OCI-LY3 (cell line): ENCODE measurements at regions not wholly inside any gene's neighbourhood (a gene's known extent, or its start where the extent isn't known, plus 50 kb on each side); places are given as distances from the start of the nearest gene placed in this dataset.

Experiments used
- H2AFZ ChIP-seq: fragments of 200-600, 300-600 bp; shearing (Covaris generic); 2 replicates; pipeline ENCODE4 v1.6.0; 2014; ENCODE audit warnings: antibody characterized with exemption, low read depth, low read length
- H3K27ac ChIP-seq: fragments of 200-600, 300-600 bp; sonication (generic); 2 replicates; pipeline ENCODE4 v1.5.1; 2014; ENCODE audit warnings: mild to moderate bottlenecking, low read length, moderate library complexity, mixed read lengths
- H3K27me3 ChIP-seq: fragments of 200-600, 300-600 bp; sonication (generic); 2 replicates; pipeline ENCODE4 v1.6.1; 2014; ENCODE audit warnings: low read depth, low read length, mixed read lengths
- H3K36me3 ChIP-seq: fragments of 200-600, 300-600 bp; sonication (generic); replicated peaks from 2 replicates; pipeline ENCODE3; 2014; ENCODE audit warnings: low read depth, low read length, mixed read lengths
- H3K4me1 ChIP-seq: fragments of 300-600, 200-600 bp; sonication (generic); 2 replicates; pipeline ENCODE4 v1.6.1; 2014; ENCODE audit warnings: low read length, mixed read lengths
- H3K4me2 ChIP-seq: fragments of 200-600, 300-600 bp; sonication (generic); 2 replicates; pipeline ENCODE4 v1.6.1; 2014; ENCODE audit warnings: low read length, mixed read lengths
- H3K4me3 ChIP-seq: fragments of 300-600, 200-600 bp; sonication (generic); 2 replicates; pipeline ENCODE4 v1.5.1; 2014; ENCODE audit warnings: antibody characterized with exemption, mild to moderate bottlenecking, low read length, moderate library complexity
- H3K79me2 ChIP-seq: fragments of 300-600, 200-600 bp; shearing (Covaris generic); 2 replicates; pipeline ENCODE4 v1.6.1; 2014; ENCODE audit warnings: mild to moderate bottlenecking, low read length, mixed read lengths
- H3K9ac ChIP-seq: fragments of 300-600, 200-600 bp; shearing (Covaris generic); 2 replicates; pipeline ENCODE4 v1.6.0; 2014; ENCODE audit warnings: mild to moderate bottlenecking, low read length, moderate library complexity
- H3K9me3 ChIP-seq: fragments of 200-600, 300-600 bp; shearing (Covaris generic); 2 replicates; pipeline ENCODE4 v1.6.1; 2014; ENCODE audit warnings: low read length, mixed read lengths; ENCODE audit not compliant: insufficient read depth
- H4K20me1 ChIP-seq: fragments of 200-600, 300-600 bp; sonication (generic); 2 replicates; pipeline ENCODE4 v1.6.1; 2016; ENCODE audit warnings: low read length, mixed read lengths; ENCODE audit not compliant: insufficient read depth
- CTCF ChIP-seq: fragments of 200-600, 300-600 bp; sonication (generic); IDR thresholded peaks from 2 replicates; pipeline ENCODE4 v1.5.1; 2014; ENCODE audit warnings: antibody characterized with exemption, low read length, low read depth
- EZH2phosphoT487 ChIP-seq: fragments of 200-600 bp; shearing (Covaris generic); IDR thresholded peaks from 2 replicates; pipeline ENCODE4 v1.6.1; 2018; ENCODE audit warnings: antibody characterized with exemption, mixed run types, low read depth

GRCh38 chr4:81860111-81860510 is 388.4 kb upstream of the RASGEF1B start:
- H3K36me3 ChIP-seq, result no peaks in the 10 kb centered on the region
- no peak overlapping the region for H3K4me3 ChIP-seq

GRCh38 chr4:81854406-81854805 is 382.7 kb upstream of the RASGEF1B start:
- Histone ChIP-seq H3K27me3 (peaks cover 4% of the 10 kb centered on the region; the same call in 1 of the 2 replicates), H3K27ac (no peak overlapping the region), H3K4me3 (no peak overlapping the region), H3K9me3 (no peaks in the 10 kb centered on the region), H3K9ac (no peak overlapping the region), H4K20me1 (no peaks in the 10 kb centered on the region), H3K4me1 (no peaks in the 10 kb centered on the region), H3K79me2 (no peaks in the 10 kb centered on the region), H3K36me3 (no peaks in the 10 kb centered on the region), H2AFZ (no peak overlapping the region), H3K4me2 (no peak overlapping the region)
- TF ChIP-seq EZH2phosphoT487, result no peak
- no peak for TF ChIP-seq CTCF

More at GRCh38 chr4:81860111-81860510, 388.4 kb upstream of the RASGEF1B start:
- Histone ChIP-seq H3K79me2 (no peaks in the 10 kb centered on the region), H4K20me1 (no peaks in the 10 kb centered on the region), H3K9me3 (no peaks in the 10 kb centered on the region), H3K4me2 (no peak overlapping the region), H2AFZ (no peak overlapping the region), H3K9ac (no peak overlapping the region), H3K4me1 (no peaks in the 10 kb centered on the region), H3K27me3 (no peaks in the 10 kb centered on the region), H3K27ac (no peak overlapping the region)
- TF ChIP-seq EZH2phosphoT487 (no peak), CTCF (no peak)

GRCh38 chr4:81852031-81852715 is 380.5 kb upstream of the RASGEF1B start:
- peaks cover 4% of the 10 kb centered on the region; the same call in 1 of the 2 replicates for H3K27me3 ChIP-seq
- no peaks in the 10 kb centered on the region for H3K9me3 ChIP-seq
- no peak overlapping the region for H3K4me3 ChIP-seq
- no peaks in the 10 kb centered on the region for H3K4me1 ChIP-seq
- H3K79me2 ChIP-seq, result no peaks in the 10 kb centered on the region
- H3K27ac ChIP-seq, result no peak overlapping the region
- no peak overlapping the region for H2AFZ ChIP-seq
- no peaks in the 10 kb centered on the region for H3K36me3 ChIP-seq
- H4K20me1 ChIP-seq, result no peaks in the 10 kb centered on the region
- H3K4me2 ChIP-seq, result no peak overlapping the region
- TF ChIP-seq EZH2phosphoT487 (no peak), CTCF (no peak)
- H3K9ac ChIP-seq, result no peak overlapping the region

- Histone ChIP-seq H3K4me1 (no peaks in the 10 kb centered on the region), H3K27me3 (peaks cover 4% of the 10 kb centered on the region; the same call in 1 of the 2 replicates), H3K9me3 (no peaks in the 10 kb centered on the region), H3K9ac (no peak overlapping the region), H2AFZ (no peak overlapping the region), H3K4me2 (no peak overlapping the region), H4K20me1 (no peaks in the 10 kb centered on the region), H3K36me3 (no peaks in the 10 kb centered on the region), H3K4me3 (no peak overlapping the region), H3K79me2 (no peaks in the 10 kb centered on the region), H3K27ac (no peak overlapping the region)
- TF ChIP-seq EZH2phosphoT487 (no peak), CTCF (no peak)
Observed at GRCh38 chr4:81850701-81851100, 379.0 kb upstream of the RASGEF1B start.
